IPS-20b (cell line): ENCODE measurements at regions not wholly inside any gene's neighbourhood (a gene's known extent, or its start where the extent isn't known, plus 50 kb on each side); places are given as distances from the start of the nearest gene placed in this dataset.

Experiments used
- H3K27ac ChIP-seq: one replicate; pipeline ENCODE4 v1.5.1; 2013; ENCODE audit warnings: low read length
- H3K27me3 ChIP-seq: 2 replicates; pipeline ENCODE4 v1.6.1; 2013; ENCODE audit warnings: mild to moderate bottlenecking, low read length, inconsistent platforms; ENCODE audit not compliant: insufficient read depth
- H3K36me3 ChIP-seq: 2 replicates; pipeline ENCODE4 v1.6.1; 2013; ENCODE audit warnings: low read depth, mild to moderate bottlenecking, inconsistent platforms, low read length, moderate library complexity; ENCODE audit not compliant: insufficient read depth
- H3K4me1 ChIP-seq: 2 replicates; pipeline ENCODE4 v1.6.1; 2013; ENCODE audit warnings: mild to moderate bottlenecking, control low read depth, inconsistent platforms, low read length, moderate library complexity; ENCODE audit not compliant: insufficient read depth
- H3K4me3 ChIP-seq: 2 replicates; pipeline ENCODE4 v1.5.1; 2013; ENCODE audit warnings: mild to moderate bottlenecking, low read length, inconsistent platforms
- H3K9ac ChIP-seq: 2 replicates; pipeline ENCODE4 v1.6.1; 2013; ENCODE audit warnings: low read depth, mild to moderate bottlenecking, inconsistent platforms, low read length, moderate library complexity
- H3K9me3 ChIP-seq: 2 replicates; pipeline ENCODE4 v1.6.1; 2013; ENCODE audit warnings: mild to moderate bottlenecking, low read depth, low read length, inconsistent platforms; ENCODE audit not compliant: insufficient read depth

DNA sequence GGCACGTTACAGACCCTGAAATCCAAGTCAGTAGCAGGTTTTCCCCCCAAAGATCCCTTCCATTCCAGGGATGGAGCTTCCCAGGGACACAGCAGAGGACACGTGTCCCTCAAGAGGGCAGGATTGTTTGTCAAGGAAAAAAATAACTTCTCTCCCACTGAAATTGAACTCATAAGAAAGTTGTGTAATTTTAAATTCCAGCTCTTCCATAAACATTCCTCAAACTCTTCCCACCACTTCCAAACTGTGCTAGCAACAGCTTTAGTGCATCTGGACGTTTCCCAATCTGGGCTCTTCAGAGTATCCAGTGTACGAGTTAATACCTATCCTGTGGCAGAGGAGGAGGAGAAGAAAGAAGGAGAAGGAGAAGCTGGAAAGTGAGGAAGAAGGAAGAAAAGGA lies 79.6 kb downstream of the PSMG1 start:
- Histone ChIP-seq H3K27ac (no peak overlapping the region), H3K4me1 (no peaks in the 10 kb centered on the region), H3K9ac (no peak overlapping the region), H3K4me3 (no peak overlapping the region), H3K9me3 (peaks cover 5% of the 10 kb centered on the region; the same call in 1 of the 2 replicates), H3K36me3 (no peaks in the 10 kb centered on the region), H3K27me3 (no peaks in the 10 kb centered on the region)

DNA sequence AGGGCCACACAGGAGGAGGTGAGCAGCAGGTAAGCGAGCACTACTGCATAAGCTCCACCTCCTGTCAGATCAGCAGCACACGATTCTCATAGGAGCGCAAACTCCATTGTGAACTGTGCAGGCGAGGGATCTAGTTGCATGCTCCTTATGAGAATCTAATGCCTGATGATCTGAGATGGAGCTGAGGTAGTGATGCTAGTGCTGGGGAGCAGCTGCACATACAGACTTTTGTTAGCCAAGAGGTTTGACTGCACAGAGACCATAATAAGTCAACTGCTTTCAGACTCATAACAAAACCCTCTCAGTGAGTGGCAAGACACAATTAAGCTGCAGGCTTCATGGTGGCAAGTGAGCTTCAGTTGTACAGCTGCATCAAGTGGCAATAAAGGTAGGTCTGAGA lies 83.4 kb downstream of the PSMG1 start:
- Histone ChIP-seq H3K9me3 (peaks cover 5% of the 10 kb centered on the region; the same call in 1 of the 2 replicates), H3K36me3 (no peaks in the 10 kb centered on the region), H3K9ac (no peak overlapping the region), H3K27me3 (no peaks in the 10 kb centered on the region), H3K4me3 (no peak overlapping the region), H3K4me1 (no peaks in the 10 kb centered on the region), H3K27ac (no peak overlapping the region)

DNA sequence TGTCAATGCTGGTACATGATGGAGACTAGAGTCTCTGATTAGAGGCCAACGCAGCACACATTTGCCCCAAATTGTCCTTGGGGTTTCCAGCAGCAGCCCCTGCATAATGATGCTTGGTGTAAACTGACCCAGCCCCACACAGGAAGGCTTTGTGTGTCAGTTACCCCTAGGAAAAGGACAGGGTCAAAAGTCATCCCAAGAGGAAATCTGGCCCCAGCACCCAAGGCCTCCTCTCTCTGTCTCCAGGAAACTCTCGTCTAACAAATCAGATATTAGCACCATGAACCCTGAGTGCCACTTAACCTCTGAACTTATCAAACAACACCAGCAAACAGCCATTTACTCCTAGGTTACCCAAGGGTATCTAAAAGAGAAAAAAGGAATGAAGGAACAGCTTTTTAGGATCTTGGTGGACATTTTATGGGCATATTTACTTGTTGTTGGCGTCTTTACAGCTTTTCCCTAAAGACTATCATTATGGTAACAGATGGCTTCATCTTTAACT lies 84.5 kb downstream of the PSMG1 start:
- no peak overlapping the region for H3K4me3 ChIP-seq
- no peak overlapping the region for H3K27ac ChIP-seq
- H3K9me3 ChIP-seq: peaks cover 5% of the 10 kb centered on the region; the same call in 1 of the 2 replicates
- H3K4me1 ChIP-seq: no peaks in the 10 kb centered on the region
- no peaks in the 10 kb centered on the region for H3K36me3 ChIP-seq
- H3K27me3 ChIP-seq: no peaks in the 10 kb centered on the region
- no peak overlapping the region for H3K9ac ChIP-seq

- peaks cover 5% of the 10 kb centered on the region; the same call in 1 of the 2 replicates for H3K9me3 ChIP-seq
- H3K27ac ChIP-seq: no peak overlapping the region
- no peak overlapping the region for H3K4me3 ChIP-seq
- no peaks in the 10 kb centered on the region for H3K36me3 ChIP-seq
- H3K27me3 ChIP-seq: no peaks in the 10 kb centered on the region
- H3K9ac ChIP-seq: no peak overlapping the region
- no peaks in the 10 kb centered on the region for H3K4me1 ChIP-seq
These were observed 85.3 kb downstream of the PSMG1 start for GRCh38 chr21:39097981-39098380.

DNA sequence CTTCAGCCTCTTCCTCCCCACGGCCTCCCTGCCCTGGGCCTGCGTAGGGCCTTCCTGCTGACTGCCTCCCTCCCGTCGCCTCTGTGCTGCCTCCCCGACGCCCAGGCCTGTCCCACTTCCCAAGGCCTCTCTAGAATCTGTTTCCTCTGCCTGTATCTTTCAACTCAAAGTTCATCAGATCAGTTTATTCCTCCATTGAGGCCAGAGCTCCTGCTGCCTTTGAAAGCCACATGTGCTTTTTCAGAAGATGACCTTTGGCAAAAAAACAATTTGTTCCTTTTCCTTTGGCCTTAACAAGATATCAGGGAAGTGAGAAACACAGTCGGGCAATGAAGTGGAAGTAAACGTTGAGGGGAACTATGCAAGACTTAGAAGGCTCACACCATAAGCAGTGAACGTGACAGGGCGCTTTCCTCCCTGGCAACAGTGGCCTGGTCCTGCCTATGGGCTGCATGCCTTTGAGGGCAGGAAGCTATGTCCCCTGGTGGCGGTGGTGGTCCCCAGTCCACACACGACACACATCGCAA lies 85.9 kb downstream of the PSMG1 start:
- Histone ChIP-seq H3K27ac (no peak overlapping the region), H3K4me1 (no peaks in the 10 kb centered on the region), H3K9ac (no peak overlapping the region), H3K9me3 (peaks cover 5% of the 10 kb centered on the region; the same call in 1 of the 2 replicates), H3K36me3 (no peaks in the 10 kb centered on the region), H3K4me3 (no peak overlapping the region), H3K27me3 (no peaks in the 10 kb centered on the region)

- H3K4me1 ChIP-seq: no peaks in the 10 kb centered on the region
- peaks cover 5% of the 10 kb centered on the region; the same call in 1 of the 2 replicates for H3K9me3 ChIP-seq
- no peaks in the 10 kb centered on the region for H3K27me3 ChIP-seq
- no peak overlapping the region for H3K27ac ChIP-seq
- no peak overlapping the region for H3K4me3 ChIP-seq
- H3K36me3 ChIP-seq: no peaks in the 10 kb centered on the region
- no peak overlapping the region for H3K9ac ChIP-seq
These were observed 86.5 kb downstream of the PSMG1 start for GRCh38 chr21:39096754-39097153.

GRCh38 chr21:39095681-39096080 lies 87.6 kb downstream of the PSMG1 start:
- H3K36me3 ChIP-seq: no peaks in the 10 kb centered on the region
- H3K9ac ChIP-seq: no peak overlapping the region
- H3K27ac ChIP-seq: no peak overlapping the region
- H3K9me3 ChIP-seq: peaks cover 5% of the 10 kb centered on the region; the same call in 1 of the 2 replicates
- no peaks in the 10 kb centered on the region for H3K4me1 ChIP-seq
- H3K27me3 ChIP-seq: no peaks in the 10 kb centered on the region
- no peak overlapping the region for H3K4me3 ChIP-seq

DNA sequence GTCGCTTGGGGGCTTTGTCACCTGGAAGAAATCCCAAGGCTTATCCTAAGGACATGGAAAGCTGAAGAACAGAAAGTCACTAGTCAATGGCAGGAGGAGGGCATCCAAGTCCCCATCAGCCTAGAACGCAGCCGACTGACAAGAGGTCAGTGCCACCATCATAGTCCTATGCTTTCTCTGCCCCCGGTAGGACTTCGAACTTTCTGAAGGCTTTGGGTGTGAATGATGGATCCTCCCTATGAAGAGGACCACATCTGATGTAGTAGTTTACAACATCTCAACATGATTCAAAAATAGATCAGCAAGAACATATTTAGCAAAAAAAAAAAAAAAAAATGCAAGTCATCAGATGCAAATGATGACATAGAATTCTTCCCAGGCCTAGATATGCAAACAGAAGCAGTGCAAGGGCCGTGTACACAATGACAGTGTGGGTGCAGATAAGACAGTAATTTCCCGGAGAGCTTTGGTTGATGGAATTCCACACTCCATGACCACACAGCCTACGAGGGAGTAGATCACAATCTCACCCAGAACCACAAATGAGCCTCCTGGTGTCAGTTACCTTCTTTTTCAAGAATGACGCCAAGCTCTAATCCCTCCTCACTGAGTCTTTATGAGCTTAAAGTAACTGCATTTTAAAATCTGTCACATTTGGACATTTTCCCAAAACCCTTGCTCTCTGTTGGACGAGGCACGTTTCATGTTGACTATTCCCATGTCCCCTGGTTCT lies 88.2 kb downstream of the PSMG1 start:
- Histone ChIP-seq H3K9ac (no peak overlapping the region), H3K27ac (no peak overlapping the region), H3K4me1 (no peaks in the 10 kb centered on the region)

GRCh38 chr21:39094087-39094780 lies 89.0 kb downstream of the PSMG1 start:
- Histone ChIP-seq H3K9ac (no peak overlapping the region), H3K27me3 (no peaks in the 10 kb centered on the region), H3K36me3 (no peaks in the 10 kb centered on the region), H3K9me3 (no peaks in the 10 kb centered on the region), H3K4me1 (no peaks in the 10 kb centered on the region), H3K4me3 (no peak overlapping the region), H3K27ac (no peak overlapping the region)

More for the DNA sequence above, 88.2 kb downstream of the PSMG1 start:
- Histone ChIP-seq H3K27me3 (no peaks in the 10 kb centered on the region), H3K36me3 (no peaks in the 10 kb centered on the region), H3K9me3 (peaks cover 4% of the 10 kb centered on the region; the same call in 1 of the 2 replicates), H3K4me3 (no peak overlapping the region)

DNA sequence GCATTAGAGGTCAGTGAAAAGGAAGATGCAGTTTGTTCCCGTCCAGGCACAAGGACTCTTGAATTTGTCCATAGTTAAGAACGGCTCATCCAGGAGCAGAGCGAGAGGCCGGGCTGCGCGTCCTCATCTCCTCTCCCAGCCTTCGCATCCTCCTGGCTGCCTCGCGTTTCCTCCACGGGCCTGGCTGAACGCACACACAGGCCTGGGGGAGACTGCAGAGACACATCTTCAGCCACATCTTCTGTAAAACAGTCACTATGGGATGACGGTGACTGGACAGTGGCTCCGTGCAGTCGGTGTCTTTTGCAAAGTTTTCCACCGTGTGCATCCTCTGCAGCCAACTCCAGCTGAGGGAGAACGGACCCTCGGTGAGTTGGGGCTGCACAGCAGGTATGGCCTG lies 89.7 kb downstream of the PSMG1 start:
- Histone ChIP-seq H3K27ac (no peak overlapping the region), H3K4me3 (no peak overlapping the region), H3K27me3 (no peaks in the 10 kb centered on the region), H3K4me1 (no peaks in the 10 kb centered on the region), H3K36me3 (no peaks in the 10 kb centered on the region), H3K9ac (no peak overlapping the region), H3K9me3 (no peaks in the 10 kb centered on the region)

- H3K27ac ChIP-seq: no peak overlapping the region
- H3K36me3 ChIP-seq: no peaks in the 10 kb centered on the region
- no peak overlapping the region for H3K9ac ChIP-seq
- H3K4me3 ChIP-seq: no peak overlapping the region
- H3K9me3 ChIP-seq: no peaks in the 10 kb centered on the region
- no peaks in the 10 kb centered on the region for H3K4me1 ChIP-seq
- no peaks in the 10 kb centered on the region for H3K27me3 ChIP-seq
These were observed 94.3 kb downstream of the PSMG1 start for GRCh38 chr21:39088831-39089380.
